H1 (cell line): ENCODE measurements at regions not wholly inside any gene's neighbourhood (a gene's known extent, or its start where the extent isn't known, plus 50 kb on each side); places are given as distances from the start of the nearest gene placed in this dataset.

Source experiments
- CTCF ChIA-PET: fragments of 300-600 bp; sonication (Branson Sonifier 250); formaldehyde crosslinking; loops from one replicate; lab custom pipeline; 2021; ENCODE audit not compliant: partially characterized antibody; lab: Charles Lee
- POLR2A ChIA-PET: fragments of 300-600 bp; sonication (Branson Sonifier 250); formaldehyde crosslinking; loops from one replicate; lab custom pipeline; 2021; ENCODE audit warnings: inconsistent platforms; ENCODE audit not compliant: partially characterized antibody; lab: Charles Lee
- DNase-seq, 2 experiments: peaks; one replicate each; pipeline versions ENCODE4 v3.0.0 to v3.0.0-alpha.2; 2010 to 2022; ENCODE audit warnings: low spot score in 2 of 2, low read depth in 1 of 2, mixed read lengths in 1 of 2
- FAIRE-seq: peaks from 2 replicates; lab custom pipeline; 2011; peaks lifted over from hg19 to GRCh38; lab: Jason Lieb, UNC
- H2AFZ ChIP-seq: 2 replicates; pipeline ENCODE4 v1.8.1; 2012; ENCODE audit warnings: low read length, inconsistent platforms
- H2AK5ac ChIP-seq: 2 replicates; pipeline ENCODE4 v1.6.1; 2013; ENCODE audit warnings: low read depth, low read length
- H2BK120ac ChIP-seq: replicated peaks from 2 replicates; pipeline ENCODE3; 2013; ENCODE audit warnings: low read depth, low read length, inconsistent platforms
- H2BK12ac ChIP-seq: 2 replicates; pipeline ENCODE4 v1.6.1; 2013; ENCODE audit warnings: low read depth, low read length
- H2BK15ac ChIP-seq: 2 replicates; pipeline ENCODE4 v1.6.1; 2013; ENCODE audit warnings: low read length
- H2BK20ac ChIP-seq: 2 replicates; pipeline ENCODE4 v1.6.1; 2013; ENCODE audit warnings: low read length
- H2BK5ac ChIP-seq: 2 replicates; pipeline ENCODE4 v1.6.1; 2013; ENCODE audit warnings: low read depth, low read length
- H3K14ac ChIP-seq: 2 replicates; pipeline ENCODE4 v1.6.1; 2013; ENCODE audit warnings: inconsistent platforms; ENCODE audit not compliant: insufficient read length
- H3K18ac ChIP-seq: 2 replicates; pipeline ENCODE4 v1.6.1; 2013; ENCODE audit warnings: low read length; ENCODE audit errors: extremely low read depth
- H3K23ac ChIP-seq: 2 replicates; pipeline ENCODE4 v1.6.1; 2013; ENCODE audit warnings: inconsistent platforms; ENCODE audit not compliant: insufficient read length
- H3K23me2 ChIP-seq: 2 replicates; pipeline ENCODE4 v1.6.1; 2013; ENCODE audit warnings: low read depth, low read length
- H3K27ac ChIP-seq: 2 replicates; pipeline ENCODE4 v1.6.1; 2011; ENCODE audit warnings: low read depth, low read length, inconsistent platforms
- H3K27me3 ChIP-seq, 4 experiments: replicated peaks in 1 of 4; 1 replicate in 1 of 4; 2 replicates in 3 of 4; pipeline versions ENCODE4 v1.6.1 to v1.8.1; 2011 to 2013; ENCODE audit warnings: low read length in 3 of 4, mild to moderate bottlenecking in 3 of 4, inconsistent platforms in 2 of 4, mixed read lengths in 2 of 4, moderate library complexity in 1 of 4; ENCODE audit not compliant: control insufficient read depth in 3 of 4, insufficient read depth in 3 of 4; ENCODE audit errors: extremely low read depth in 1 of 4
- H3K36me3 ChIP-seq, 4 experiments: 2 replicates each; pipeline versions ENCODE4 v1.6.1 to v1.8.1; 2011 to 2013; ENCODE audit warnings: mild to moderate bottlenecking in 4 of 4, low read length in 3 of 4, moderate library complexity in 2 of 4, control low read depth in 1 of 4, inconsistent platforms in 1 of 4; ENCODE audit not compliant: insufficient read depth in 4 of 4, control insufficient read depth in 2 of 4
- H3K4ac ChIP-seq: replicated peaks from 2 replicates; pipeline ENCODE3; 2013; ENCODE audit warnings: low read length, low read depth, mixed read lengths, inconsistent platforms; ENCODE audit not compliant: insufficient read length
- H3K4me1 ChIP-seq, 4 experiments: replicated peaks in 1 of 4; 1 replicate in 1 of 4; 2 replicates in 3 of 4; pipeline versions ENCODE4 v1.6.1 to v1.8.1; 2011 to 2013; ENCODE audit warnings: low read length in 3 of 4, inconsistent platforms in 2 of 4, mixed read lengths in 1 of 4; ENCODE audit not compliant: insufficient read depth in 4 of 4, control insufficient read depth in 3 of 4
- H3K4me2 ChIP-seq, 2 experiments: 2 replicates each; pipeline versions ENCODE4 v1.6.1 to v1.8.1; 2011 to 2013; ENCODE audit warnings: low read depth in 2 of 2, low read length in 2 of 2, control low read depth in 1 of 2, inconsistent platforms in 1 of 2, mild to moderate bottlenecking in 1 of 2; ENCODE audit not compliant: insufficient read depth in 1 of 2
- H3K4me3 ChIP-seq, 4 experiments: fragments of 200-600, 300-600 bp in 1 of 4; sonication (generic), shearing (Covaris generic), sonication (Bioruptor Twin) in 1 of 4; 2 replicates each; pipeline versions ENCODE4 v1.5.1 to v1.8.1; 2011 to 2016; ENCODE audit warnings: low read length in 4 of 4, low read depth in 3 of 4, control low read depth in 2 of 4, inconsistent platforms in 2 of 4, mild to moderate bottlenecking in 2 of 4, mixed read lengths in 1 of 4, moderate library complexity in 1 of 4; ENCODE audit not compliant: insufficient read depth in 2 of 4; ENCODE audit errors: extremely low read depth in 1 of 4
- H3K56ac ChIP-seq: replicated peaks from 2 replicates; pipeline ENCODE3; 2013; ENCODE audit warnings: low read depth, mild to moderate bottlenecking, mixed read lengths, low read length, inconsistent platforms; ENCODE audit not compliant: insufficient read length
- H3K79me1 ChIP-seq: 2 replicates; pipeline ENCODE4 v1.6.1; 2013; ENCODE audit warnings: low read depth, low read length, control low read depth
- H3K79me2 ChIP-seq, 2 experiments: 2 replicates each; pipeline versions ENCODE4 v1.6.1 to v1.8.1; 2012 to 2013; ENCODE audit warnings: low read length in 2 of 2, mild to moderate bottlenecking in 2 of 2, inconsistent platforms in 1 of 2; ENCODE audit not compliant: insufficient read depth in 2 of 2, control insufficient read depth in 1 of 2
- H3K9ac ChIP-seq, 4 experiments: replicated peaks in 1 of 4; 1 replicate in 1 of 4; 2 replicates in 3 of 4; pipeline versions ENCODE4 v1.6.1 to v1.8.1; 2011 to 2013; ENCODE audit warnings: low read depth in 3 of 4, low read length in 3 of 4, control low read depth in 2 of 4, mild to moderate bottlenecking in 2 of 4, moderate library complexity in 2 of 4, inconsistent platforms in 1 of 4; ENCODE audit errors: extremely low read depth in 1 of 4
- H3K9me3 ChIP-seq, 2 experiments: 2 replicates each; pipeline versions ENCODE4 v1.6.1 to v1.8.1; 2012 to 2013; ENCODE audit warnings: mild to moderate bottlenecking in 2 of 2, moderate library complexity in 2 of 2, control low read depth in 1 of 2, inconsistent platforms in 1 of 2, low read depth in 1 of 2, low read length in 1 of 2, mixed read lengths in 1 of 2; ENCODE audit not compliant: insufficient read depth in 2 of 2
- H4K20me1 ChIP-seq, 2 experiments: replicated peaks in 1 of 2; 2 replicates each; pipeline versions ENCODE3 to v1.8.1; 2011 to 2013; ENCODE audit warnings: inconsistent platforms in 2 of 2, low read length in 2 of 2, mild to moderate bottlenecking in 1 of 2; ENCODE audit not compliant: insufficient read depth in 2 of 2, control insufficient read depth in 1 of 2
- H4K5ac ChIP-seq: 2 replicates; pipeline ENCODE4 v1.6.1; 2013; ENCODE audit warnings: low read length, low read depth, mixed read lengths, inconsistent platforms; ENCODE audit not compliant: insufficient read length
- H4K8ac ChIP-seq: 2 replicates; pipeline ENCODE4 v1.8.0; 2013; ENCODE audit warnings: mild to moderate bottlenecking, moderate library complexity, low read length, inconsistent platforms; ENCODE audit not compliant: insufficient read depth; ENCODE audit errors: extremely low read depth
- H4K91ac ChIP-seq: replicated peaks from 2 replicates; pipeline ENCODE3; 2013; ENCODE audit warnings: low read length, mixed read lengths, inconsistent platforms; ENCODE audit not compliant: insufficient read length
- BRCA1 ChIP-seq: IDR thresholded peaks from 2 replicates; pipeline ENCODE4 v1.6.1; 2012; ENCODE audit warnings: low read depth, low read length, improper control_type of control experiment
- CHD1 ChIP-seq: IDR thresholded peaks from 2 replicates; pipeline ENCODE4 v1.6.1; 2012; ENCODE audit warnings: low read depth, low read length, improper control_type of control experiment
- EGR1 ChIP-seq: IDR thresholded peaks from 2 replicates; pipeline ENCODE4 v1.6.1; 2011; ENCODE audit warnings: low read depth, low read length, borderline replicate concordance
- FOSL1 ChIP-seq: IDR thresholded peaks from 2 replicates; pipeline ENCODE4 v1.6.1; 2011; ENCODE audit warnings: mild to moderate bottlenecking, low read depth, low read length, moderate library complexity; ENCODE audit not compliant: insufficient read depth
- GABPA ChIP-seq: IDR thresholded peaks from 2 replicates; pipeline ENCODE4 v1.6.1; 2011; ENCODE audit warnings: mild to moderate bottlenecking, low read length, moderate library complexity, borderline replicate concordance; ENCODE audit not compliant: insufficient read depth
- HDAC6 ChIP-seq: IDR thresholded peaks from one replicate; pipeline ENCODE4 v1.7.1; 2012; ENCODE audit warnings: low read depth, mild to moderate bottlenecking, inconsistent platforms, low read length, moderate library complexity
- KDM5A ChIP-seq: fragments of 200-600 bp; IDR thresholded peaks from 2 replicates; pipeline ENCODE4 v1.7.1; 2012; ENCODE audit warnings: mild to moderate bottlenecking, low read length, inconsistent platforms, mixed read lengths
- MAX ChIP-seq: IDR thresholded peaks from 2 replicates; pipeline ENCODE4 v1.6.1; 2012; ENCODE audit warnings: inconsistent platforms
- RXRA ChIP-seq: IDR thresholded peaks from 2 replicates; pipeline ENCODE4 v1.6.1; 2011; ENCODE audit warnings: low read depth, mild to moderate bottlenecking, low read length, moderate library complexity; ENCODE audit not compliant: insufficient read depth
- SAP30 ChIP-seq: fragments of 300-600 bp; sonication (generic); IDR thresholded peaks from 2 replicates; pipeline ENCODE4 v1.7.1; 2012; ENCODE audit warnings: low read length, moderate library complexity, mild to moderate bottlenecking, inconsistent platforms; ENCODE audit not compliant: insufficient read depth, insufficient replicate concordance
- SIRT6 ChIP-seq: IDR thresholded peaks from one replicate; pipeline ENCODE4 v1.7.1; 2012; ENCODE audit warnings: low read length, inconsistent platforms
- TBP ChIP-seq: IDR thresholded peaks from 2 replicates; pipeline ENCODE4 v1.6.1; 2011; ENCODE audit warnings: low read depth, low read length, improper control_type of control experiment
- TEAD4 ChIP-seq: IDR thresholded peaks from 2 replicates; pipeline ENCODE4 v1.6.1; 2012; ENCODE audit warnings: low read depth, low read length, inconsistent platforms, mixed read lengths
- WGBS, 2 experiments: shearing (Covaris generic) in 1 of 2; methylation state at CpG; one replicate each; pipeline versions ENCODE4 v1.1.6 to v1.1.7; 2013 to 2015; ENCODE audit warnings: low lambda C conversion rate in 2 of 2, mixed read lengths in 2 of 2, inconsistent platforms in 1 of 2, low coverage in 1 of 2, missing lambda C conversion rate in 1 of 2; ENCODE audit not compliant: insufficient replicate concordance in 2 of 2, insufficient coverage in 1 of 2, insufficient read length in 1 of 2; ENCODE audit errors: extremely low coverage in 1 of 2, missing lambda C conversion rate in 1 of 2; 5-methylcytosine and 5-hydroxymethylcytosine counted together

DNA sequence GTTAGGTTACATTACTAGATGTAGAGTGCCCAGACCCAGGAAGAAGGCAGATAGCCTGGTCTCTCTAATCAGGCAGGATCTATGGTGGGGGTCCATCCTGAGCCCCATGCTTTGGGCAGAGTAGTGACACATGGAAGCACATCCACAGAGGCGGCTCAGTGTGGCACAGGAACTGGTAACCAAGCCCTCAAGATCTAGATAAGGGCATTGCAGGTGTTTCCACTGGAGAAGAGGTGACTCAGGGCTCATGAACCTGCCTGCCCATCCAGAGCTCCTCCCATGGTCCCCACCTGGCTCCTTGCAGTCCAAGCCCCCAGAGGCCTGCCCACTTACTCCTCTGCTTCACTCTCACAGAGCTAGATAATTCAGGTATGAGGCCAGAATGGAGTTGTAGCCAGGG lies 62.0 kb upstream of the TMEM132E start:
- Histone ChIP-seq H3K23ac (no peak overlapping the region), H2BK5ac (no peak overlapping the region), H3K4me3 (no peak overlapping the region), H2BK15ac (no peak overlapping the region), H2AK5ac (no peak overlapping the region), H3K79me1 (no peaks in the 10 kb centered on the region), H3K4me1 (0 out of 7 replicates have a peak, but pooled peaks cover 0 to 4% (median 0%) of the 10 kb centered on the region in 4 experiments), H3K4me2 (no peak overlapping the region), H3K23me2 (no peaks in the 10 kb centered on the region; the same call in 1 of the 2 replicates), H3K27ac (no peak overlapping the region), H3K14ac (no peak overlapping the region), H3K9ac (no peak overlapping the region), H3K79me2 (no peaks in the 10 kb centered on the region), H3K36me3 (no peaks in the 10 kb centered on the region), H3K9me3 (no peaks in the 10 kb centered on the region), H4K8ac (no peak overlapping the region), H2AFZ (no peak overlapping the region), H4K20me1 (no peaks in the 10 kb centered on the region), H3K18ac (no peak overlapping the region), H3K56ac (no peak overlapping the region), H4K91ac (no peak overlapping the region), H4K5ac (no peak overlapping the region), H2BK12ac (no peak overlapping the region), H3K27me3 (no peaks in the 10 kb centered on the region; a peak in 1 of 7 replicates), H3K4ac (no peak overlapping the region), H2BK120ac (no peak overlapping the region), H2BK20ac (no peak overlapping the region)
- TF ChIP-seq BRCA1 = no peak
- TF ChIP-seq SIRT6 = no peak
- no peak for TF ChIP-seq MAX
- no peak for TF ChIP-seq EGR1
- TF ChIP-seq RXRA = no peak
- no peak for TF ChIP-seq CHD1
- no peak for TF ChIP-seq FOSL1
- TF ChIP-seq GABPA = no peak
- TF ChIP-seq TEAD4 = no peak
- no peak for TF ChIP-seq TBP
- no peak for TF ChIP-seq KDM5A
- TF ChIP-seq HDAC6 = no peak
- no peak for TF ChIP-seq SAP30
- FAIRE-seq (no peak), DNase-seq (no peak)
- POLR2A ChIA-PET = interaction anchor here (0.7 kb wide), 1 partner anchor 29 kb away, joined by 3 read pairs; no protein-coding TSS in a partner anchor
- CTCF ChIA-PET = interaction anchor here (0.7 to 10.6 kb wide), 13 partner anchors 10 to 335 kb away, joined by 3 to 95 read pairs (median 3); no protein-coding TSS in a partner anchor
- WGBS, 2 experiments = 100% methylated on average over 1 of the region's 1 CpG; no CpG with 5 or more reads in 1 of the 2 experiments
